H54 (cell line): ENCODE measurements at regions not wholly inside any gene's neighbourhood (a gene's known extent, or its start where the extent isn't known, plus 50 kb on each side); places are given as distances from the start of the nearest gene placed in this dataset.

Experiments used
- DNase-seq: peaks from one replicate; pipeline ENCODE4 v3.0.0; 2011; ENCODE audit warnings: low spot score, mixed read lengths; ENCODE audit not compliant: insufficient read length
- FAIRE-seq: peaks from 3 replicates; lab custom pipeline; 2011; peaks lifted over from hg19 to GRCh38; lab: Jason Lieb, UNC
- POLR2A ChIP-seq: IDR thresholded peaks from 2 replicates; pipeline ENCODE4 v1.6.1; 2011; ENCODE audit warnings: low read depth, mild to moderate bottlenecking, low read length

GRCh38 chr14:96631621-96632362 lies 129.6 kb downstream of the PAPOLA start:
- no peak for DNase-seq
- TF ChIP-seq POLR2A: no peak
- FAIRE-seq: no peak

- FAIRE-seq (no peak), DNase-seq (no peak)
- TF ChIP-seq POLR2A: no peak
Measured at GRCh38 chr14:96632363-96632758, 130.2 kb downstream of the PAPOLA start.

- no peak for DNase-seq
- no peak for TF ChIP-seq POLR2A
- FAIRE-seq: no peak
Measured at GRCh38 chr14:96633096-96633495, 130.9 kb downstream of the PAPOLA start.

- no peak for FAIRE-seq
- DNase-seq: no peak
- no peak for TF ChIP-seq POLR2A
Measured at GRCh38 chr14:96634481-96634880, 132.3 kb downstream of the PAPOLA start.

- no peak for FAIRE-seq
- DNase-seq: no peak
- TF ChIP-seq POLR2A: no peak
Measured at GRCh38 chr14:96634896-96635295, 132.7 kb downstream of the PAPOLA start.

GRCh38 chr14:96635850-96636249 lies 133.7 kb downstream of the PAPOLA start:
- no peak for FAIRE-seq
- no peak for DNase-seq
- TF ChIP-seq POLR2A: no peak

- DNase-seq (no peak), FAIRE-seq (no peak)
- TF ChIP-seq POLR2A: no peak
Measured at GRCh38 chr14:96637521-96637920, 135.3 kb downstream of the PAPOLA start.

GRCh38 chr14:96638041-96638855 lies 136.1 kb downstream of the PAPOLA start:
- FAIRE-seq (no peak), DNase-seq (no peak)
- no peak for TF ChIP-seq POLR2A

GRCh38 chr14:96639550-96639949 lies 137.4 kb downstream of the PAPOLA start:
- FAIRE-seq (no peak), DNase-seq (no peak)
- no peak for TF ChIP-seq POLR2A

- DNase-seq: no peak
- no peak for TF ChIP-seq POLR2A
- no peak for FAIRE-seq
Measured at GRCh38 chr14:96648506-96649326, 146.5 kb downstream of the PAPOLA start.

- DNase-seq (no peak), FAIRE-seq (no peak)
- TF ChIP-seq POLR2A: no peak
Measured at GRCh38 chr14:96649327-96649601, 147.1 kb downstream of the PAPOLA start.

GRCh38 chr14:96653597-96653996 lies 143.6 kb upstream of the VRK1 start:
- no peak for TF ChIP-seq POLR2A
- DNase-seq (no peak), FAIRE-seq (no peak)

GRCh38 chr14:96658611-96659010 lies 138.6 kb upstream of the VRK1 start:
- FAIRE-seq (no peak), DNase-seq (no peak)
- TF ChIP-seq POLR2A: no peak

GRCh38 chr14:96660123-96660522 lies 137.1 kb upstream of the VRK1 start:
- DNase-seq: no peak
- TF ChIP-seq POLR2A: no peak
- no peak for FAIRE-seq
